ENCODE measurements at regions not wholly inside any gene's neighbourhood (a gene's known extent, or its start where the extent isn't known, plus 50 kb on each side); places are given as distances from the start of the nearest gene placed in this dataset.
"Not testable (repeated sequence)": the region's sequence is repeated elsewhere in the genome, so short reads cannot be mapped to it uniquely, and the experiment has no call there.

- not testable (repeated sequence) for DNase-seq
These were observed 102.8 kb upstream of the KCNMA1 start for GRCh38 chr10:77740396-77740795.

GRCh38 chr10:77738496-77739158 is 101.0 kb upstream of the KCNMA1 start:
- no peak for DNase-seq

- DNase-seq: no peak
These were observed 100.0 kb upstream of the KCNMA1 start for GRCh38 chr10:77737608-77738007.

GRCh38 chr10:77735136-77735535 is 97.5 kb upstream of the KCNMA1 start:
- DNase-seq: not testable (repeated sequence)

- no peak for DNase-seq
These were observed 94.8 kb upstream of the KCNMA1 start for GRCh38 chr10:77732213-77733003.

- DNase-seq: no peak
These were observed 89.9 kb upstream of the KCNMA1 start for GRCh38 chr10:77727481-77727880.

- DNase-seq: no peak
These were observed 89.1 kb upstream of the KCNMA1 start for GRCh38 chr10:77726732-77727131.

GRCh38 chr10:77726301-77726700 is 88.7 kb upstream of the KCNMA1 start:
- DNase-seq: no peak

GRCh38 chr10:77724820-77725219 is 87.2 kb upstream of the KCNMA1 start:
- DNase-seq: no peak

- DNase-seq: no peak
These were observed 85.8 kb upstream of the KCNMA1 start for GRCh38 chr10:77723376-77723775.

- DNase-seq: not testable (repeated sequence)
These were observed 85.3 kb upstream of the KCNMA1 start for GRCh38 chr10:77722956-77723355.

GRCh38 chr10:77721815-77722214 is 84.2 kb upstream of the KCNMA1 start:
- DNase-seq: no peak

- DNase-seq: no peak
These were observed 81.3 kb upstream of the KCNMA1 start for GRCh38 chr10:77718957-77719356.

GRCh38 chr10:77718312-77718711 is 80.7 kb upstream of the KCNMA1 start:
- not testable (repeated sequence) for DNase-seq

GRCh38 chr10:77717336-77717735 is 79.7 kb upstream of the KCNMA1 start:
- no peak for DNase-seq

- DNase-seq: no peak
These were observed 79.1 kb upstream of the KCNMA1 start for GRCh38 chr10:77716458-77717317.

GRCh38 chr10:77715536-77715935 is 77.9 kb upstream of the KCNMA1 start:
- no peak for DNase-seq

GRCh38 chr10:77715088-77715487 is 77.5 kb upstream of the KCNMA1 start:
- DNase-seq: no peak

GRCh38 chr10:77713521-77714280 is 76.1 kb upstream of the KCNMA1 start:
- DNase-seq: no peak

GRCh38 chr10:77712207-77712606 is 74.6 kb upstream of the KCNMA1 start:
- no peak for DNase-seq

- no peak for DNase-seq
These were observed 74.1 kb upstream of the KCNMA1 start for GRCh38 chr10:77711683-77712049.

- peak; percentile 75 to 85 for DNase-seq
These were observed 73.4 kb upstream of the KCNMA1 start for GRCh38 chr10:77710759-77711682.

Measured in stimulated activated CD4-positive, alpha-beta T cell treated with anti-CD3 and anti-CD28 coated beads, Interleukin-2, amount 100 ng/mL, for 48 hours (primary cell).